NOMO-1 treated with dmso at 0.1 percent for 144 hours (cell line): ENCODE measurements at regions not wholly inside any gene's neighbourhood (a gene's known extent, or its start where the extent isn't known, plus 50 kb on each side); places are given as distances from the start of the nearest gene placed in this dataset.
"Not testable (repeated sequence)": the region's sequence is repeated elsewhere in the genome, so short reads cannot be mapped to it uniquely, and the experiment has no call there.

Experiments
- DNase-seq: peaks from one replicate; lab custom pipeline; 2025; ENCODE audit not compliant: unreplicated experiment; lab: John Stamatoyannopoulos, UW

DNA sequence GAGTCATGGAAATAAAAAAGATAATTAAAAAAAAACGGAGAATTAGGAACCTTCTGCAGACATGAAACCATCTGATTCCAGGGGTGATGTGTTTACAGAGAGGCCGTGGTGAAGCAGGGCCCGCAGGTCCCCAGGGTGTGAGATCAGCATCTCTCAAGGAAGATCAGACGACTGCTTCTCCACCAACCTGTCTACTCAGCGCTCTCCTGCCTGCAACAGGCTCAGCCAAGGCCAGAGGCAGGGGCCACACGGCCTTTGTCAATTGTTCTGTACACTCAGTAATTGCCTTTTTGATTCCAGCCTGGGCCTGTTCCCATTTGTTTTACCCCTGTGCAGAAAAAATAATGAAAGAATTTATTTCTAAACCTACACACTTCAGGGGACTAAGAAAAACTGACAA is 124.6 kb downstream of the NXPE2 start:
- no peak for DNase-seq

DNA sequence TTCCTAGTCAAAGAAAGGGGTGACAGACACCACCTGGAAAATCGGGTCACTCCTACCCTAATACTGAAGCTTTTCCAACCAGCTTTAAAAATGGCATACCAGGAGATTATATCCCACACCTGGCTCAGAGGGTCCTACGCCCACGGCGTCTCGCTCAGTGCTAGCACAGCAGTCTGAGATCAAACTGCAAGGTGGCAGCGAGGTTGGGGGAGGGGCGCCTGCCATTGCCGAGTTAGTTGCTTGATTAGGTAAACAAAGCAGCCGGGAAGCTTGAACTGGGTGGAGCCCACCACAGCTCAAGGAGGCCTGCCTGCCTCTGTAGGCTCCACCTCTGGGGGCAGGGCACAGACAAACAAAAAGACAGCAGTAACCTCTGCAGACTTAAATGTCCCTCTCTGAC is 127.1 kb downstream of the NXPE2 start:
- not testable (repeated sequence) for DNase-seq

DNA sequence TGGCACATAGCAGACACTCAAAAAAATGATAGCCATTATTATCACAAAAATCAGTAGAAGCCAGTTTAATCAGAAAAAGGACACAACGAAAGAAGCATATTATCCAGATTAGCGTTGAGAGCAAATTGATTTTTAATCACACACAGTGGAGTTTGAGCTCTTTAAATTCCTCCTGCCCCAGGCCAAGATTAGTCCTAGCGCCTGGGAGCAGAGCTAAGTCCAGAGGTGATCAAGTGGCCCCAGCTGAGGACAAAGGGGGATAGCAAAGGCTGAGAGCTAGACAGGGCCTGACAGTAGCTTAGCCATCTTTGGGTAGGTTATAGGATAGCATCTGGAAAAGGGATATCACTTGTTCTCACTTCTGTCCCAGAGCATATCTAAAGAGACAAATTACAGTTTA is 133.6 kb downstream of the NXPE2 start:
- no peak for DNase-seq

DNA sequence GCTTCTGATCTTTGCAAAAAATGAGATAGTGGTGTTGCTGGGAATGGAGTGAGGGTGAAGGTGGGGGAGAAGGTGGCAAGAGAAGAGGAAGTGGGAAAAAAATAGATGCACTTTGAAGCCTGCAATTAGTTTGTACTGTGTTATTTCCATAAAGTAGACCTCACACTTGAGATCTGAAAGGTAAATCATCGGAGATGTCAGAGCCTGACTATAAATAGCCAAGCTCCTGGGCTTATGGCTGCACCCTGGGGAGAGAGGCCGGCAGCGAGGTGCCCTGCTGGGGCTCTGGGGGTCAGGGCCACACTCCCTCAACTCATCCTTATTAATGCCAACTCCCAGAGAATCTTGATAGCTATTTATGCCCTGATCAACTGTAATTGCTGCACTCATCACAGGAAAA is 134.4 kb downstream of the NXPE2 start:
- no peak for DNase-seq

DNA sequence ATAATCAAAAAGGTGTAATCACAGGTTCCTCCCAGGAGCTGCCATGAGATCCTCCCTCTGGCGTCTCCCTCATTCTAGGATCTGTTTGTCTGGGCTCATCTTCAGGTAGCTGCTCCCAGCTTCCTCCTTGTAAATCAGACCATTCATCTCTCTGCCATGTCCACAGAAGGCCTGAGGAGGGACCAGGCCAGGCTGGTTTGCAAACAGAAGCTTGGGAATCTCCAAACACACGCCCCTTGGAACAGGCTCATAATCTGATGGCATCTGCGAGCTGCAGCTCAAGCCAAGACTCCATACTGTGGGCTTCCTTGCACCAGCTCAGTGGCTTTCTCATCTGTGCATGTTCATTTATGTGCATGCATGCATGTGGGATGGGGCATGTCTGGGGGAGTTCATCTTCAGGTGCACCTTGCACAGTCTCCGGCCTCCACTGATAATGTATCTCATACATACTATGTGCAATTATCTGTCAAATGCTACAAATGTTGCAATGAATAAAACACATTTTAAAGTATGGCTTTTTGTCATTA is 134.9 kb downstream of the NXPE2 start:
- no peak for DNase-seq

GRCh38 chr11:114815176-114815575 is 136.8 kb downstream of the NXPE2 start:
- no peak for DNase-seq

- DNase-seq, result no peak
Measured at GRCh38 chr11:114815761-114816160, 137.4 kb downstream of the NXPE2 start.

GRCh38 chr11:114816791-114817190 is 138.5 kb downstream of the NXPE2 start:
- DNase-seq, result no peak

GRCh38 chr11:114818382-114818781 is 140.1 kb downstream of the NXPE2 start:
- no peak for DNase-seq

DNA sequence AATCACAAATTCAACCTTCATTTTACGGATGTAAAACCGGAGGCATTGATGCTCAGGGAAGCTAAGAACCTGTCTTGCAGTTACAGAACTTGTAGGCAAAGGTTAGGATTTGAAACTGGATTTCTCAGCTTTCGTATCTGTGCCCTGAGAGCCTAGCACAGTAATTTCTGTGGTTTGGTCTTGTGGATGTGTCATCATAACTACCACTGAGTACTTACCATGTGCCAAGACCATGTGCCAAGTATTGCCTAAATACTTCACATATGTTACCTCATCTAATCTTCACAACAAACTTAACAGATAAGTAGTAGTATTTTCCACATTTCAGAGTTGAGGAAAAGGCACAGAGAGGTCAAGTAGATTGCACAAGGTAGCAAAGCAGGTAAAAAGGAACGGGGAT is 140.7 kb downstream of the NXPE2 start:
- no peak for DNase-seq

- no peak for DNase-seq
Measured at GRCh38 chr11:114820621-114821020, 142.3 kb downstream of the NXPE2 start.

DNA sequence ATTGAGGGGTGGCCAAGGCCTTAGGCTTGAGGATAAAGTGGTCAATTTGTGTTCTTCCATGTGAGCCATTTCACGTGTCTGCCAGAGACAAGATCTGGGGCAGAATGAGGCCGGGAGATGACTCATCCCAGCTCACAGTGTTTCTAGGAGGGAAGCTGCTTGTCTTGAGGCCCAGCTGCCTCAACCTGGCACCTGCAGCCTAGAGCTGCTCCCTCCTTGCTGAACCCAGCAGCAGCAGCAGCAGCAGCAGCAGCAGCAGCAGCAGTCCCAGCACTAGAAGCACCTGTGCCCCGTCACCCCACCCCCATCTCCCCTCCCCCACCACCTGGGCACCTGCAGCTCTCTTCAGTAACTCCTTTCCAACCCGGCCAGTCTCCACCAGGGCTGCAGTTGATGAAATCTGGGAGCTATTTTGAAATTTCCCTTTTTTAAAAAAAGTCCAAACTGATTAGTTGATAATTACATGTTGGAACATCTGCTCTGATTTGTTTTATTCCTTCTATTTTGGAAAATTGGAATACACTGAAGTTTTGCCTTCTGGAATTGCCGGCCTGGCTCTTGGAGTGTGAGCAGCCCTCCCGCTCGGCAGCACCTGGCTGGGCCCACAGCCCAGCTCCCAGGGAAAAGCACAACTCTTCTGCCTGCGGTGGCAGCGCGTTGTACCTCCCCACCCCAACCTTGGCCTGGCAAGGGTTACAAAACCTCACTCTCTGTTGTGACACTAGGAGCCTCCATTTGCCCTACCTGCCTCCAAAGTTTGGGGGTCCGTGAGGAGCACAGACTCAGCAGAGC is 143.5 kb downstream of the NXPE2 start:
- DNase-seq, result no peak

DNA sequence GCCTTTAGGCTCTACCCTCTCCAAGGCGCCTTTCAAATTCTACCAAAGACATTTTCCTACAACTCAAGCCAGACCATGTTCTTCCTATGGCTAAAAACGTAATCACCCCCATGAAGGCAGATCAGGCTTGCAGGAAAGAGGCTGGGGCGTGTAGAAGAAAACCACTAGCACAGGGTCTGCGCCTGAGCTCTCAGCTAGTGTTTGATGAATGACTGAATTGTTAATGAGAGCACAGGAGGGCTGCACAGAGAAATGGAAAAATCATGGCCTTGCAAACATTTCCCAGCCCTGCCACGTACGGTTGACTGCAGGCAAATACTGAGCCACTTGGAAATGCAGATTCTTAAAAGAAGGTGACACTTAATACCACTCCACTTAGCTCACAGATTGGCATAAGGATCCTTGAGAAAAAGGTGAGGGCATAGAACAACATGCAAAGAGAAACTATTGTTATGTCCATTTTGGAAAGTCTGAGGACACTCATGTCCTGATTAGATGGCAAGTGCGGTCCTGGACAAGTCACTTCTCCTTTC is 148.6 kb downstream of the NXPE2 start:
- no peak for DNase-seq

DNA sequence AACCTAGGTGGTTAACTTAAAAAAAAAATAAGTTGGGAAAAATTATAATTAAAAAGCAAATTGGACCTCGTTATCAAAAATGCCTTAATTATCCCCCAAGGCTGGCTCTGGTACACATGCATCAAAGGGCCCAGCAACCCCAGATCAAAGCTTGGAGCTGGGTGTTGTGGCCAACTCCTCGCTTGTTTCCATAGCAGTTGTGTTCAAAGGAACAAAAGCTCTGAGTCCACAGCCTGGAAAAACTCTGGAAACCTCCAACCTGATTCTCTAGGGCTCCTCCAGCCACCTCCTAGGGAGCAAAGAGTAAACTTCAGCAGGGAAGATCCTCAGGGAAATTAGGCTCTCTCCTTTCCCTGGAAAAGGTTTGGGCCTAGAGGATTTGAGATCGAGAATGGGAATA is 149.4 kb downstream of the NXPE2 start:
- DNase-seq, result no peak

- DNase-seq, result no peak
Measured at GRCh38 chr11:114832532-114833125, 154.3 kb downstream of the NXPE2 start.

GRCh38 chr11:114836161-114836560 is 157.8 kb downstream of the NXPE2 start:
- DNase-seq, result no peak

GRCh38 chr11:114844896-114845295 is 166.6 kb downstream of the NXPE2 start:
- DNase-seq, result no peak

- no peak for DNase-seq
Measured at GRCh38 chr11:114845766-114846415, 167.6 kb downstream of the NXPE2 start.

- DNase-seq, result no peak
Measured at GRCh38 chr11:114846416-114846791, 168.1 kb downstream of the NXPE2 start.

DNA sequence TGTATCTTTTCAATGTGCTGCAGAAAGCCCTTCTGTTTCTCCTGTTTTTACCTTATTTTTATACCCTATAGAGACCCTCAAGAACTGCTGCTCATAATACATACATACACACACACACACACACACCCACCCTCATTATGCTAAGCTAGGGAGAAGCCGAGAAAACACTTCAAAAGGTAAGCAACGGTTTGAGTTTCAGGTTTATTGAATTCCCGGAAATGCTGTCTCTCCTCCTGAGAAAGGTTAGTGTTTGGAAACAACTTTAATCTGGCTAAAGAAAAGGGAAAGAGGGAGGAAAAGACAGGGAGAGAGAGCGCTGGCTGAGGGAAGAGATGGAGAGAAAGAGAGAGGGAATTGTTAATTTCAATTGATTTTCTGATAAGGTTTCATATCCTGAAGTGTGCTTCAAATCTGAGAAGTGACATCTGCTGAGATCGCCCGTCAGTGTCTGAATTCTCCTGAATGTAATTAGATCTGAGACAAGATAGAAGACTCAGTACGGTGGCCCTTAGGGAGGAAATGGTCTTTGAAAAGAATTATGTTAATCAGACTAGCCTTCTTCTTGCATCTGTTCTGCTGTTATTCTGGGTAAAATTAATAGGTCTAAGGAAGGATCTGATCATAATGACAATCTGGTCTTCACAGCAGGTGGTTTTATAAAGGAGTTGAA is 169.1 kb downstream of the NXPE2 start:
- no peak for DNase-seq

GRCh38 chr11:114848027-114848426 is 169.7 kb downstream of the NXPE2 start:
- DNase-seq, result no peak
